Fibroblast of skin of abdomen (primary cell): ENCODE measurements at regions not wholly inside any gene's neighbourhood (a gene's known extent, or its start where the extent isn't known, plus 50 kb on each side); places are given as distances from the start of the nearest gene placed in this dataset.

Experiments used
- DNase-seq: peaks from one replicate; pipeline ENCODE4 v3.0.0-alpha.2; 2013

DNA sequence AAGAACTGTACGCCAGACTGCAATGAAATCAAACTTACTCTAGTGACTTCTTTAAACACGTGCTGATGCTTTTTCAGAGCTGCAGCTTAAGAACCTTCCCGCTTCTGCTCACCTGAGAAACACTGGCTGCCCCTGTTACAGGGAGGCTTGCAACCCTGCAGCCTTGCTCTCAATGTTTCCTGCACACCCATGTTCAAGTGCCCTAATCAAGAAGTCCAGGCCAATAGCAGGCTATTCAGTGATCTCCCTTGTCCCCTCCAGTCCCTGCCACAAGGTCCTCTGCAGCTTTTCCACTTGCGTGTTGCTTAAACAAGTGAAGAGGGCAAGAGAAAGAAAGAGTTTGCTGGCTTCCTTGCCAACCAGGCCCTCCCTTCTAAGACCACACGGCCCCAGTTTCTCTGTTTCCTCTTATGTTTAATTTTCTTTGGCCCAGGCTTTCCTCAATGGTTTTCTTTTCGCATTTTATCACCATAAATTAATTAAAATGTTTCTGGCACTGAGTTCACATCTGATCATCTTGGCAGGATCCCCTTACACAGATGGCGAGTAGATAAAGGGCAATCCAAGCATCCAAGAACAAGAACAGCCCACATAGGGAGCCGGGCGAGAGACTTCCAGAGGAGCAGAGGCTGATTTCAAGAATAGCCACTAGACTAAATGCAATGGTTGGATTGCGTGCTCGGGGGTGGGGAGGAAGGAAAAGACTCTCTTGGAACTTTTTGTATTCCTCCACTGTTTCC lies 82.3 kb upstream of the CDKN3 start:
- DNase-seq: no peak

DNA sequence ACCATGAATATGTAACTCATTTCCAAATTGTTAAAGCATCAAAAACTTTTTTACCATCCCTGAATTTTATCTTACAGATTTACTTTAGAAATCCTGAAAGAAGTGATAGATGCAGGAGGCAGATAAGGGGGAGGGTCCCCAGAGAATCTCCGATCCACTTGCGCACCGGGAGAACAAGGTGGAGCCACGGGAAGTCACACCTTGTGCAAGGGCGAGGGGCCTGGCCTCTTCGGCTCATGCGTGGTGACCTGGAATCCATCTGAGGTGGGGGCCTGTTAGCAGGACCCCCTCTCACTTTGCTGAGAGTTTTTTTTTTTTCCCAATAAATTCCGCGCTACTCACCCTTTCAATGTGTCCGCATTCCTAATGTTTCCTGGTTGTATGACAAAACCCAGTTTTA lies 80.2 kb upstream of the CDKN3 start:
- no peak for DNase-seq

DNA sequence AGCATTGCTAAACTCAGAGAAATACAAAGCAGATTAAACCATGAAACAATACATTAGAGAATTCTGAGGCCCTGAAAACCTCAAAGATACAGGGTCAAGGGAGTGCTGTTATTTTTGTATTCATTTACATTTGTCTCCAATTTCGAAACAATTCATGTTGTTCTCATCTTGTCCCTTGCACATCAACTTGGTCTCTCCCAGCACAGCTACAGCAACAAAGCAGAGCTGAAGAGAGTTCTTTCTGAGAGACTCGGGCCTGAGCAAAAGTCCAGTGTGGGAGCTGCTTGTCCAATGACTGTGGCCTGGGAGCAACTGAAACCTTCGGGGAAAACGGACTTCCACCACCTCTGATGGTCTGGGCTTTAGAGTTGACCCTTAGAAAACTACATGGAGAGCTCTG lies 79.4 kb upstream of the CDKN3 start:
- no peak for DNase-seq

- peak; percentile 38 for DNase-seq
These were observed 74.6 kb upstream of the CDKN3 start for GRCh38 chr14:54322246-54322645.

- peak; percentile 23 for DNase-seq
These were observed 74.0 kb upstream of the CDKN3 start for GRCh38 chr14:54322701-54323337.

- DNase-seq: no peak
These were observed 71.0 kb upstream of the CDKN3 start for GRCh38 chr14:54325766-54326165.

DNA sequence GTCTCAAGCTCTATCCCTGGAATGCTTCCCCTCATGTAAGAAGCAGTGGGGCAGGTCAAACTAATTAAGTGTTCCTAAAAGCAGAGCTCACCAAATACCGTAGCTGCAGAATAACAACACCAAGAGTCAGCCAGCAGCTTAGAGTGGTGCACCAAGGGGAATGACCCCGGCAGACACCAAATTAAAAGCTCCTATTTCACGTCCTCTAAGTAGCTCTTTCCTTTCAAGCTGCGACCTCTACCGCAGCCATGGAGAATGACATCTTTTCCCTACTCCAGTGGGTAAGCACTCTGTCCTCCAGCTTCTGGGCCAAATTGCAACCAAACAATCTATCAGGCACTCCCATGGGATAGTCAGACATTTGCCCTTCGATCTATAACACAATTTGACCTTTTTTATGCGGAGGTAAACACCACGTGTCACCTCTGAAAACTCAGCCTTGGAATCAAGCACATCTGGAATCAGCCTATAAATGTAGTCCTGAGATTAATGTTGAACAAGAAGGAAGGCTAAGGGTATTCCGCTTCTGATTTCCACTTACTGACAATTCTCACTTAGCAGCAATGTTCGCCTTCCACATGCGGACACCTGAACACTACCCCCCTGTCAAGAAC lies 67.6 kb upstream of the CDKN3 start:
- DNase-seq: peak; percentile 64

GRCh38 chr14:54330876-54331275 lies 65.9 kb upstream of the CDKN3 start:
- DNase-seq: no peak

GRCh38 chr14:54331516-54331915 lies 65.3 kb upstream of the CDKN3 start:
- DNase-seq: no peak

DNA sequence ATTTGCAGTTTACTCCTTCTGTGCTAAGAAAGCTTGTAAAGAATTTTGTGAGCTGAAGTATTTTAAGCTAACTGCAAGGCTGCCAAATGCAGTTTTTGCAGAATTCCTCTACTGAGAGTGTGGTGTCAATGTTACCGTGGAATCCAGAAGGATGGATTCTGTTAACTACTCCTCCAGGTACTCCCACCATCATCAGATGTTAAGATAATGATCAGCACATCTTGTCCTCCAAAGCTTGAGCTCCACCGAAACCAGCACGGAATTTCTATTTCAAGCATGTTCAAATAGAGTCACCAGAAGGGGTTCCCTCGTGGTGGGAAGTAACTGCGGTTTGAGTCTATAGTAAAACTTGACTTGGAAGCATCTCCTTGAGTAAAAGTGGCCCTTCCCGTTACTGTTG lies 64.3 kb upstream of the CDKN3 start:
- no peak for DNase-seq

GRCh38 chr14:54333511-54333910 lies 63.3 kb upstream of the CDKN3 start:
- DNase-seq: no peak

GRCh38 chr14:54335569-54336155 lies 61.1 kb upstream of the CDKN3 start:
- no peak for DNase-seq

- DNase-seq: no peak
These were observed 59.5 kb upstream of the CDKN3 start for GRCh38 chr14:54337314-54337713.

GRCh38 chr14:54338696-54339317 lies 58.0 kb upstream of the CDKN3 start:
- DNase-seq: peak; percentile 57

- DNase-seq: no peak
These were observed 57.0 kb upstream of the CDKN3 start for GRCh38 chr14:54339771-54340170.

DNA sequence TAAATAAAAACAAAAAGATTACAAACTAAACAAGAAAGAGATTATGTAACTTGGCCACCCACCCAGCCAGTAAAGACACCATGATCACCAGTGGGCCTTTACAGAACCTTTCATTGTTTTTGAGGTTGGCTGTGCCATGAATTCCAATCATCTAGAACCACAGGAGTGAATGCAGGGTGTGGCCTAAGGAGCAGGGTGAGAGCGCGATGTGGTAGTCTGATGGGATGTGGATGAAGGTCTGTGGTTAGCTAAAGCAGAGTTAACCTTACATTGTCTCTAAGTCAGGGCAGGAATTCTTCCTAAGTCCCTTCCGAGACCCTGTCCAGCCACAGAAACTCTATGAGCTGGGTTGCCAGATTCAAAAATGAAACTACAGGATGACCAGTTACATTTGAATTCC lies 54.0 kb upstream of the CDKN3 start:
- DNase-seq: no peak

DNA sequence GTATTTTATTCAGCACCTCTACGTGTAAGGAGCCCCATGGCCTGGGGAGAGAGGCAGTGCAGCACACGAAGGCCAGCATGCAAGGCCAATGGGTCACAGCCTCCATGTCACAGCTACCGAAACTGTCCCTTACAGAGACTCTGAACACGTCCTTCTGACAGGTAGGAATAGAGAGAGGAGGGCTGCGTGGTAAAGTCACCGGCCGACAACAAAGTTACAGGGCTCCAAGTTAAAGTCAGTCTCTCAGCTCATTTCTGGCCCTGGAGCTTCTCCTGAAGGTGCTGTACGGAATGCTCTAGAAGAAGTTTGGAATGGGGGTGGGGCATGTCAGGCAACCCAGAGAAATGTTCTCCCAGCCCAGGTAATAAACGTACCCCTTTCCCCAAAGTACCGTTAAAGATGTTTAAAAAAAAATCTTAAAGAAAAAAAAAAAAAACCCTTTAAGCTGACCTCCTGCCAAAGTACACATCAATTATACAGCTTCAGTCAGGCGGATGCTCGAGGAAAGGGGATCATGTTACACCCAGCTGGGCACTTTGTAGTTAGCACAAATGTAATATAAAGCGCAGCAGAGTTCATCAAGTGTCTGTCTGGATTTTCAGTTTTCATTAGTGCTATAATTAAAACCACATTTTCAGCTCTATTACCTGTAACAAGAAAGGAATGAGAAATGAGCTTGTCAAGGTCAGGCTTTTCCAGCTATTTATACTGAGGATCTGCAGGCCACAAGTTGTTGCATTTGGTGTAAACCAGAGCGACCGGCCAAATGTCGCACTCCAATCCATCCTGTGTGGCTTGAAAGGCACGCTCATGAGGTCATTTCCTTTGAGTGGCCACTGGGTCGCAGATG lies 53.3 kb upstream of the CDKN3 start:
- peak; percentile 72 for DNase-seq

- no peak for DNase-seq
These were observed 52.4 kb upstream of the CDKN3 start for GRCh38 chr14:54344445-54344844.

GRCh38 chr14:54346257-54346656 lies 50.5 kb upstream of the CDKN3 start:
- DNase-seq: no peak
